ENCODE measurements at regions not wholly inside any gene's neighbourhood (a gene's known extent, or its start where the extent isn't known, plus 50 kb on each side); places are given as distances from the start of the nearest gene placed in this dataset.

- no peak for TF ChIP-seq CTCF (IDR thresholded peaks at IDR 0.05; ENCODE audit: low read length)
- TF ChIP-seq EZH2 (optimal IDR thresholded peaks at IDR 0.05; ENCODE audit: low read depth, low read length): no peak
- no peak for TF ChIP-seq EZH2phosphoT487 (IDR thresholded peaks at IDR 0.05; ENCODE audit: low read length)
These were observed 538.0 kb upstream of the PLXNA2 start for GRCh38 chr1:208782186-208782585.

Measured in MM.1S (cell line).